GM06990 (cell line): ENCODE measurements at regions not wholly inside any gene's neighbourhood (a gene's known extent, or its start where the extent isn't known, plus 50 kb on each side); places are given as distances from the start of the nearest gene placed in this dataset.

Experiments used
- DNase-seq: peaks from one replicate; pipeline ENCODE4 v3.0.0-alpha.2; 2011; ENCODE audit not compliant: insufficient read length; ENCODE audit errors: extremely low read depth
- H3K27me3 ChIP-seq: replicated peaks from 2 replicates; pipeline ENCODE4 v1.6.0; 2011; ENCODE audit warnings: low read length; ENCODE audit not compliant: control insufficient read depth, insufficient read depth
- H3K36me3 ChIP-seq: 2 replicates; pipeline ENCODE4 v1.5.1; 2011; ENCODE audit warnings: low read length; ENCODE audit not compliant: control insufficient read depth, insufficient read depth
- H3K4me3 ChIP-seq: replicated peaks from 2 replicates; pipeline ENCODE4 v1.5.1; 2011; ENCODE audit warnings: low read depth, mild to moderate bottlenecking, control low read depth, low read length
- TF ChIP-seq, protein P1 (sequence below): IDR thresholded peaks from 2 replicates; pipeline ENCODE4 v1.5.1; 2011; ENCODE audit warnings: low read length, control low read depth, mild to moderate bottlenecking, inconsistent platforms; ENCODE audit not compliant: insufficient read depth, poor library complexity, severe bottlenecking

DNA sequence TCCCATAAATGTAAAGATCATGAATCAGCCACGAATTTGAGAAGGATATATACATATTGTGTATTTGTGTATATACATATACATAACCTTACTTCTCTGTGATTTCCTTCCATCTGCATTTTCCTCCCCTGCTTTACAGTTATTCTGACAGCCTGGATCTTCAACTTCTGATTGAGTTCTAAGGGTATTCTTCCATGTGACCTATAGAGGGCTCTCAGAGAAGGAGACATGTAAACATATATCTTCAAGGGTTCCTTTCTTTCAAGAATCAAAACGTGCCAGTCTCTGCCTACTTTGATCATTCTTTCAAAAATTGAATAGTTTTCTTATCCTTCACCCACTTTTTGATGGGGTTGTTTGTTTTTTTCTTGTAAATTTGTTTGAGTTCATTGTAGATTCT lies 453.7 kb upstream of the POT1 start:
- DNase-seq: no peak
- H3K27me3 ChIP-seq: no peaks in the 10 kb centered on the region
- H3K36me3 ChIP-seq: no peaks in the 10 kb centered on the region
- TF ChIP-seq, protein P1, sequence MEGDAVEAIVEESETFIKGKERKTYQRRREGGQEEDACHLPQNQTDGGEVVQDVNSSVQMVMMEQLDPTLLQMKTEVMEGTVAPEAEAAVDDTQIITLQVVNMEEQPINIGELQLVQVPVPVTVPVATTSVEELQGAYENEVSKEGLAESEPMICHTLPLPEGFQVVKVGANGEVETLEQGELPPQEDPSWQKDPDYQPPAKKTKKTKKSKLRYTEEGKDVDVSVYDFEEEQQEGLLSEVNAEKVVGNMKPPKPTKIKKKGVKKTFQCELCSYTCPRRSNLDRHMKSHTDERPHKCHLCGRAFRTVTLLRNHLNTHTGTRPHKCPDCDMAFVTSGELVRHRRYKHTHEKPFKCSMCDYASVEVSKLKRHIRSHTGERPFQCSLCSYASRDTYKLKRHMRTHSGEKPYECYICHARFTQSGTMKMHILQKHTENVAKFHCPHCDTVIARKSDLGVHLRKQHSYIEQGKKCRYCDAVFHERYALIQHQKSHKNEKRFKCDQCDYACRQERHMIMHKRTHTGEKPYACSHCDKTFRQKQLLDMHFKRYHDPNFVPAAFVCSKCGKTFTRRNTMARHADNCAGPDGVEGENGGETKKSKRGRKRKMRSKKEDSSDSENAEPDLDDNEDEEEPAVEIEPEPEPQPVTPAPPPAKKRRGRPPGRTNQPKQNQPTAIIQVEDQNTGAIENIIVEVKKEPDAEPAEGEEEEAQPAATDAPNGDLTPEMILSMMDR: peak; percentile 15
- no peak overlapping the region for H3K4me3 ChIP-seq

GRCh38 chr7:125382401-125382800 lies 452.8 kb upstream of the POT1 start:
- TF ChIP-seq, protein P1: no peak
- no peaks in the 10 kb centered on the region for H3K36me3 ChIP-seq
- DNase-seq: no peak
- no peaks in the 10 kb centered on the region for H3K27me3 ChIP-seq
- no peak overlapping the region for H3K4me3 ChIP-seq

GRCh38 chr7:125375942-125376341 lies 446.3 kb upstream of the POT1 start:
- no peak for DNase-seq
- TF ChIP-seq, protein P1: no peak

GRCh38 chr7:125370502-125370901 lies 440.9 kb upstream of the POT1 start:
- no peaks in the 10 kb centered on the region for H3K27me3 ChIP-seq
- no peak for DNase-seq
- no peaks in the 10 kb centered on the region for H3K36me3 ChIP-seq
- no peak overlapping the region for H3K4me3 ChIP-seq
- TF ChIP-seq, protein P1: no peak

More at GRCh38 chr7:125375942-125376341, 446.3 kb upstream of the POT1 start:
- Histone ChIP-seq H3K36me3 (no peaks in the 10 kb centered on the region), H3K27me3 (no peaks in the 10 kb centered on the region), H3K4me3 (no peak overlapping the region)

DNA sequence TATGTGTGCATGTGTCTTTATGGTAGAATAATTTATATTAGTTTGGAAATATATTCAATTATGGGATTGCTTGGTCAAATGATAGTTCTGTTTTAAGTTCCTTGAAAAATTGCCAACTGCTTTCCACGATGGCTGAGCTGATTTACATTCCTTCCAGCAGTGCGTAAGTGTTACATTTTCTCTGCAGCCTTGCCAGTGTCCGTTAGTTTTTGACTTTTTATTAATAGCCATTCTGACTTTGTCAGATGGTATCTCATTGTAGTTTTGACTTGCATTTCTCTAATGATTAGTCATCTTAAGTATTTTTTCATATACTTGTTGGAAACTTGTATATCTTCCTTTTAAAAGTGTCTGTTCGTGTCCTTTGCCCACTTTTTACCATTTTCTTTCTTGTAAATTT lies 434.2 kb upstream of the POT1 start:
- Histone ChIP-seq H3K36me3 (no peaks in the 10 kb centered on the region), H3K4me3 (no peak overlapping the region), H3K27me3 (no peaks in the 10 kb centered on the region)
- TF ChIP-seq, protein P1: no peak
- no peak for DNase-seq

GRCh38 chr7:125358551-125359167 lies 429.0 kb upstream of the POT1 start:
- Histone ChIP-seq H3K36me3 (no peaks in the 10 kb centered on the region), H3K4me3 (no peak overlapping the region), H3K27me3 (no peaks in the 10 kb centered on the region)
- no peak for DNase-seq
- TF ChIP-seq, protein P1: no peak
